Uterus (tissue), 2 donors: ENCODE measurements at regions not wholly inside any gene's neighbourhood (a gene's known extent, or its start where the extent isn't known, plus 50 kb on each side); places are given as distances from the start of the nearest gene placed in this dataset.

Experiments used
- POLR2A ChIP-seq, 2 donors: fragments of 450-650 bp; IDR thresholded peaks; one replicate each; pipeline ENCODE4 v1.6.1; 2016; ENCODE audit warnings: antibody characterized with exemption in 2 of 2, mild to moderate bottlenecking in 1 of 2, moderate library complexity in 1 of 2
- TF ChIP-seq, protein P1 (sequence below), 4 experiments: fragments of 200-600 bp in 2 of 4; fragments of 450-650 bp in 2 of 4; sonication (generic) in 2 of 4; IDR thresholded peaks; one replicate each; pipeline ENCODE4 v1.5.1; 2016 to 2019; ENCODE audit warnings: antibody characterized with exemption in 4 of 4, mild to moderate bottlenecking in 2 of 4, moderate library complexity in 1 of 4

DNA sequence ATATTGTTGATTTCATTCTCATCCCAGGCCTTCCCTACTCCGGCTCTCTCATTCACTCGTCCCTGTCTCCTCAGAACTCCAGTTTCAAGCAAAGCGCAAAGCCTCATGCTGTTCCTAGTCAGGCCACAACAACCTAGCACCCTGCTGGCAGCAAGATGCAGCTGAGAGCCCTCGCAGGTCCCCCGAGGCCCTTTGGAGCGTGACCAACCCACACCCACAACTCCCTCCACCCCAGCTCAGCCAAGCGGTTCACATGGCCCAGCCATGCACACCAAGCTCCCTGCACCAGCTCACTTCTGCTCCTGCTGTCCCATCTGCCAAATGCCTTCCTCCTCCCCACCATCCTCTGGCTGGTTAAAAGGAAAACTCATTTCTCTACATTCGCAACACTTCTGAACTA, 195.8 kb downstream of the IRX5 start:
- TF ChIP-seq, protein P1, sequence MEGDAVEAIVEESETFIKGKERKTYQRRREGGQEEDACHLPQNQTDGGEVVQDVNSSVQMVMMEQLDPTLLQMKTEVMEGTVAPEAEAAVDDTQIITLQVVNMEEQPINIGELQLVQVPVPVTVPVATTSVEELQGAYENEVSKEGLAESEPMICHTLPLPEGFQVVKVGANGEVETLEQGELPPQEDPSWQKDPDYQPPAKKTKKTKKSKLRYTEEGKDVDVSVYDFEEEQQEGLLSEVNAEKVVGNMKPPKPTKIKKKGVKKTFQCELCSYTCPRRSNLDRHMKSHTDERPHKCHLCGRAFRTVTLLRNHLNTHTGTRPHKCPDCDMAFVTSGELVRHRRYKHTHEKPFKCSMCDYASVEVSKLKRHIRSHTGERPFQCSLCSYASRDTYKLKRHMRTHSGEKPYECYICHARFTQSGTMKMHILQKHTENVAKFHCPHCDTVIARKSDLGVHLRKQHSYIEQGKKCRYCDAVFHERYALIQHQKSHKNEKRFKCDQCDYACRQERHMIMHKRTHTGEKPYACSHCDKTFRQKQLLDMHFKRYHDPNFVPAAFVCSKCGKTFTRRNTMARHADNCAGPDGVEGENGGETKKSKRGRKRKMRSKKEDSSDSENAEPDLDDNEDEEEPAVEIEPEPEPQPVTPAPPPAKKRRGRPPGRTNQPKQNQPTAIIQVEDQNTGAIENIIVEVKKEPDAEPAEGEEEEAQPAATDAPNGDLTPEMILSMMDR (IDR thresholded peaks at IDR 0.05), result no peak
- TF ChIP-seq POLR2A (IDR thresholded peaks at IDR 0.05), result no peak
